Hypothalamus (tissue), 51 donors: ENCODE measurements at regions not wholly inside any gene's neighbourhood (a gene's known extent, or its start where the extent isn't known, plus 50 kb on each side); places are given as distances from the start of the nearest gene placed in this dataset.
"Not testable (repeated sequence)": the region's sequence is repeated elsewhere in the genome, so short reads cannot be mapped to it uniquely, and the experiment has no call there.

Experiments used
- DNase-seq, 51 donors: peaks; one replicate each; lab custom pipeline; 2025; lab: John Stamatoyannopoulos, UW

GRCh38 chr14:82011460-82011859 lies 477.8 kb upstream of the SEL1L start:
- DNase-seq, result no peak

GRCh38 chr14:82029038-82029437 lies 495.4 kb upstream of the SEL1L start:
- peak in 3 of 51 donors; percentile 3 to 31 (median 6) for DNase-seq

- no peak for DNase-seq
Observed at GRCh38 chr14:82035397-82035796, 501.7 kb upstream of the SEL1L start.

GRCh38 chr14:82038066-82038465 lies 504.4 kb upstream of the SEL1L start:
- DNase-seq, result not testable (repeated sequence)

- DNase-seq, result no peak
Observed at GRCh38 chr14:82045339-82045738, 511.7 kb upstream of the SEL1L start.

GRCh38 chr14:82046512-82047226 lies 513.0 kb upstream of the SEL1L start:
- no peak for DNase-seq

GRCh38 chr14:82047777-82048470 lies 514.3 kb upstream of the SEL1L start:
- DNase-seq, result no peak

GRCh38 chr14:82052778-82053177 lies 519.1 kb upstream of the SEL1L start:
- DNase-seq, result no peak

- DNase-seq, result no peak
Observed at GRCh38 chr14:82055515-82056115, 522.0 kb upstream of the SEL1L start.

GRCh38 chr14:82060219-82060618 lies 526.6 kb upstream of the SEL1L start:
- DNase-seq, result no peak

- DNase-seq, result peak in 5 of 51 donors; percentile 1 to 14 (median 4)
Observed at GRCh38 chr14:82067221-82067875, 533.7 kb upstream of the SEL1L start.

- DNase-seq, result no peak
Observed at GRCh38 chr14:82070040-82070439, 536.4 kb upstream of the SEL1L start.

GRCh38 chr14:82070753-82071152 lies 537.1 kb upstream of the SEL1L start:
- DNase-seq, result no peak

- no peak for DNase-seq
Observed at GRCh38 chr14:82073547-82073946, 539.9 kb upstream of the SEL1L start.

- DNase-seq, result no peak
Observed at GRCh38 chr14:82075566-82075965, 541.9 kb upstream of the SEL1L start.

GRCh38 chr14:82079553-82079952 lies 545.9 kb upstream of the SEL1L start:
- DNase-seq, result no peak

GRCh38 chr14:82080370-82080769 lies 546.7 kb upstream of the SEL1L start:
- DNase-seq, result no peak

- DNase-seq, result no peak
Observed at GRCh38 chr14:82084813-82085212, 551.2 kb upstream of the SEL1L start.

GRCh38 chr14:82091097-82091496 lies 557.4 kb upstream of the SEL1L start:
- no peak for DNase-seq

GRCh38 chr14:82094829-82095345 lies 561.2 kb upstream of the SEL1L start:
- no peak for DNase-seq

GRCh38 chr14:82104013-82104412 lies 570.4 kb upstream of the SEL1L start:
- DNase-seq, result no peak
